ENCODE measurements at regions not wholly inside any gene's neighbourhood (a gene's known extent, or its start where the extent isn't known, plus 50 kb on each side); places are given as distances from the start of the nearest gene placed in this dataset.

DNA sequence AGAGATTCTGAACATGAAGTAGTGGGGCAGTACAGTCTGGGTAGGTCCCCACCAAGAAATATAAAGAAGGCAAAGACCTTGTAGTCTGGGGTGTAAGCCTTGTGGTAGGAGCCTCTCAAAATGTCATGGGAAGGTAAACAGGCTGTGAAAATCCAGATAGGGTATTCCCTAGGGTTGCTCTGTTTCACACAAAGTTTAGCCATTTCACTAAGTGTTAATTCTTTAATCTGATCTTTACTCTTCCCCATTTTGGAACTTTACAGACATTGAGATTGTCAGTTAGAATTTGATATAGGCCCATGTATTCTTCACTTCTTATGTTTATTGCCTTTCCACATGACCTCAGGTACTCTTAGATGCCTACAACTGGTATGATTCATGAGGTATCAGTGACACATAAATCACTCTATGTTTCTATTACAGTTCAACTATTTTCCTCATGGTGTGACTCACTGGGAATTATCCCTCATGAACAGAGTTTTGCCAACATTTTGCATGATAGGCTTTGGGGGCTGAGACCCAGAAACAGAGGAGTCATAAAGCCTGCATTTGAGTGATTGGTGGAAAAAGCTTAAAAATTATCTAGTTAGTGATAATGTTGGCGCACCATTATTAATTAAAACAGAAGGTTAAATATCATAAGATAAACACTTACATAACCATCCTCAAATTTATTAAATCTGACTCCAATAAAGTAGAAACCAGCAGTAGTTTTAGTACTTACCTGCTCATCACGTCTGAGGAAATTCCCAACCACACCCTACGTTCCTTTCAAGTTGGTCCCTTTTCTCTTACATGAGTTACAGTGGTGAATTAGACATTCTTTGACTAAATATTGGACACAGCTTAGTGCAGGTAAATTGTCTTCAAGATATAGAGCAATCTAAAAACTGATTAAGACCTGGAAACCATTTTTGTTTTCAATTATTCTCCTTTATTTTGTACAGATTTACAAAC is 399.8 kb upstream of the MEF2C start:
- DNase-seq: no peak

DNA sequence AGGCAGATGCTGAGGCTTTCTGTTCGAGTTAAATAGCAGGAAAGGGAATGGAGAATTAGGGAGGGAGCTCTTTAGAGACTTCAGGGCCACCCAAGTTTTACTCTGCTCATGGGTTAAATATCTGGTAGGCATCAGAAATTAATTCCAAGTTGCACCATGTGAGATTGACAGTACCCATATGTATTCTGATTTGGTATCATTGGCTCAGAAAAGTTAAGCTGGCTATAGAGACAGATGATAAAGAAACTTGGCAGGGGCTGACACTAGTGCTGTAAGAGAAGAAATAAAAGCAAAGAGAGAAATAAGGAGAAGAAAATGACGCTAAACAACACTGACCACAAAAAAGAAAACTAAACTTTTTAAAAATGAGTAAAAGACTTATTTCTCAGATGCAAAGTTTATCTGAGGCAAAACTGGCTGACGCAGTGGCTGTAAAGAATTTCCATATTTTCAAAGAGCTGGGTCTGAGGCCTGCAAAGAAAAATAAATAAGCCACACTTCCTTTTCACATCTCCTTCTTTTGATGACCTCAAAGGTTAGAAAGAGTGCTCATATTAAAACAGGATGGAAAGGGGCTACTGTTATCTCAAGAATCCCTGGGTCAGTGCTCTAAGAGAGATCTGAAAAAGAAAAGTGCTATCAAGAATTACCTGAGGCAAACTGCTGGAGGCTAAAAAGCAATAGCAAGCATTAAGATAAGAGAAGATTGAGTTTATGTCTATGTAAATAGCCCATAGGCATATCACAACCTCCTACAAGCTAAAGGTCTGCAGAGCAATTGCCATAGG is 399.0 kb upstream of the MEF2C start:
- DNase-seq: no peak

DNA sequence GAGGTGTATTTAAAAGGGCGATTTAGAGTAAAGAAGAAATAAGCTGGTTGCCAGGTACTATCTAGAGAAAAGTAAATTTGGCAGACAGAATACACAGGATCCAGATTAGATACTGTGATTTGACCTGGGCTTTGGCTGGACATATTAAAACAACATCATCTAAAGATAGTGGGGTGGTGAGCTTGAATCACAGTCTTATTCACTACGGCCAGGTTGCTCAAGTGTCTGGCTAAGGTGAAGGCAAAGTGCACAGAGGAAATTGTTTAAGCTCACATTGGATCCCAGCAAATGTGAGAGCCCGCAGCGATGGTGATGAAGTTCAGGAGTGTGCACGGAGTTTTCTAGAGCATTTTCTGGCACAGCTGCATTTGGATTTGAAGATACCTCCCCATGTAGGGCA is 398.2 kb upstream of the MEF2C start:
- no peak for DNase-seq

DNA sequence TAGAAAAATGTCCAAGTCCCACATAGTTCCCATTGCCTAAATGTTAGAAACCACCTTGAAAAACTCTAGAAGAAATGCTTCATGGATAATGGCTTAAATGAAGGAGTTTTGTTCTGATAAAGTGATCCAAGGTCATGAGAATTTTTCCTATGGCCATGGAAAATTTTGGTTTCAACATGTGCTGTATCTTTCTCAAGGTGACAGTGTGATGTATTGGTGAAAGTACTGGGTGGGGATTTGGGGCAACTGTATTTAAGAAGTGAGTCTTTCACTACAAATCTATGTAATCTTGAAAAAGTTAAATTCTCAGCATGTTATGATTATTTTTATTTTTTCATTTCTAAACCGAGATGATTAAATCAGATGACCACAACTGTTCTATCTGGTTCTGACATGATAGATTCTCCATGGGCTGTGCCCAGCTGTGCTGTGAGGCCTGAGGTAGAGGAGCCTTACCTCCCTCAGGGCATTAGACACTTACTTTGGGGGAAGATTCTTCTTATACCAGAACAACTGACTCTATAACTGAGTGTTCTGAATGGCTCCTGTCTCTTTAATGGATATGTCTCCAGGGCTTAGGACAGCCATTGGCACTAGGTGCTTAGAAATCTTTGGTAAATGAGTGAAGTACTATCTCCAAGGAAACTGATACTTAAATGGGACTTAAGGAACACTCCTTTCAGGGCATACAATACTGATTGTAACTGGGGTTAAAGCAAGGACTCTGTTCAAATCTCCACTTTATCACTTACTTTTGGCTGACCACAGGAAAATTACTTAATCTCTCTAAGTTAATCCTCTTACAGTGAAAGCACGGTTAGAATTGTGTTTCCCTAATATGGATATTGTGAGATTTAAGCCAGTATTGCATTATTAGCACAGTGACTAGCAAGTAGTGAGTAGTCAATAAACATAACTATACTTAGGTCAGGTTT is 397.4 kb upstream of the MEF2C start:
- no peak for DNase-seq

DNA sequence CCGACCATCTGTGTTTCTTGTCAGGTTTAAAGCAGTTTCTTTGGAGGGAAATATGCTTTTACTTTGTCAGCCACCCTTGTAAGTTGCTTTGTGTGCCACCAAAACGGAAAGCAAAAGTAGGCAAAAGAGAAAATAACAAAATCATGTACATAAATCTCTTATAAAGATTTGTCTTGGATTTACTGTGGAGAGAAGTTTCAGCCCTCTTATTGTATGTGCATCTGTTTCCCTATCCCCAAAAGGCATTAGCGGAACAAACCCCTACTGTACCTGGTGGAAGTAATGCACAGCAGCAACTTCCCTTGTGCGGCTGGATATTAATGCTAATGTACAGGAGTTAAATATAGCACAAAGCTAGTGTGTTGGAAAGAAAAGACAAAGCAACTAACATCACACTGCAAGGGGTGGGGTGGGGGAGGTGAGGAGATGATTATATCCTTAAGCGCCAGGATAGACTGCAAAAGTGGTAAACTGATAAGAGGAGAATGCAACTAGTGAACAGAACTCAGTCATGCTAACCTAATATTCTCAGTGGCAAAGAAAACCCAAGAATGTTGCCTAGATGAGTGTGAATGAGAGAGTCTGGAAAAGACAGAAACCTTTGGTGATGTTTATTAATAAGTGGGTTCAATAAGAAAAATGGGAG is 396.5 kb upstream of the MEF2C start:
- DNase-seq: no peak

DNA sequence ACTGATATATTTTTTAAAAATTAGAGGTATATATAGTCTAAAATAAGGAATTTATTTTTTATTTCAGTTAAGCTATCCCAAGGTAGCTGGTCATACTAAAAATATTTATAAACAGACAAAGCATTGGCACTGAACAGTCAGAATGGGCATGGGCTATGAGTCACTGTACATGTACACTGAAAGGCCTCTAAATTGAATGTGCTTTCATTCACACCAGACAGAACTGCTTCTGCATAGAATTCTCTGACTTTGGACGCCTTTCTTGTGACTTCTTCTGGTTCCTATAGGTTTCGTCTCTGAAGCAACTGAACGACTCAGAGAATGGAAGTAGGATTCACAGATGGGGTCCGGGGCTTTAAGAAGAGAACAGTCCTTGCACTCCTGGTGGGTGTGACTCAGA is 394.8 kb upstream of the MEF2C start:
- DNase-seq: no peak

DNA sequence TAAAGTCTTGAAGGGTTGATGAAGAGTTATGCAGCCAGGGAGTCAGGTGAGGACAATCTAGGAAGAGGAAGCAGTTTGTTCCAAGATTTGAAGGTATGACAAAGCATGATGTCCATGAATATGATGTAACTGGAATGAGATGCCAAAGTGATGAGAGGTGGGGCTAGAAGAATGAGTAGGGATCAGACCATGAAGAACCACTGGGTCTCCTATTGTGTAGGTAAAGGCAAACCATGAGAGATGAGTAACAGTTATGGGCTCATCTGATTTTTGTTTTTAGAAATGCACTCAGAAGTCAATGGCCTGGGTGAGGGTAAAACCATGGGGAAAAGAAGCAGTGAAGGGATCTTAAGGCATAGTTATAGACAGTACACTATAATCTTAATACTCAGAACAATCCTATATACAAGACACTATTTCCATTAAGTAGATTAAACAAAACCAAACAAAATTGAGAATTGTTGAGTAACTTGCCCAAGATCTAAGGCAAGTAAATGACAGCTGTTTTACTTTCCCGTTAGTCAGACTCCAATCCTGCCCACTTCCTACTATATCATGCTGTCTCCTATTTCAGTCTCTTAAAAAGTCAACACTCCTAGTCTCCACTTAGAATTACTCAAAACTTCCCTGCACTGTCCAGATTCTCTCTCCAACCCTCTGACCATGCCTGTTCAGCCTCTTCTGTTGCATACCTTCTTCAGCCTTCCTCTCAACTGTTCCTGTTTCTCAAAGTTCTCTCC is 393.8 kb upstream of the MEF2C start:
- no peak for DNase-seq

GRCh38 chr5:89275066-89275855 is 392.3 kb upstream of the MEF2C start:
- DNase-seq: no peak

DNA sequence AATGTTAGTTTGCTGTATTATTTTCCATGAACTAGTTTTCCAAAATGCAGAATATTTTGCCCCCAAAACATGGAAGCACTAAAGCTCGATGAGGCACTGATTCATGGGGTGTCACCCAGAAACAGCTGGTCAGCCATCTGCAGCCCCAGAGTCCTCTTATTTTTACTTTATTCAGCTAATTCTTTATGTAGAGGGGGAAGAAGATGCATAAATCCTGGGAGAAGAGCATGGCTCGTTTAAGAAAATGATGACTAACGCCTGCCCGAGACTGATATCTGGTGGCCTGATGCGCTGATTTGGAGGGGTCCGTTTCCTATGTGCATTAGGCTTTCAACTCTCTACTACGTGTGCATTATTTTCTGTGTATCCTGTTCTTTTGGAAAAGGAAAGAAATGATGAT is 390.3 kb upstream of the MEF2C start:
- DNase-seq: no peak

- no peak for DNase-seq
These were observed 387.9 kb upstream of the MEF2C start for GRCh38 chr5:89270901-89271300.

- DNase-seq: no peak
These were observed 386.7 kb upstream of the MEF2C start for GRCh38 chr5:89269721-89270120.

- no peak for DNase-seq
These were observed 385.5 kb upstream of the MEF2C start for GRCh38 chr5:89268460-89268859.

DNA sequence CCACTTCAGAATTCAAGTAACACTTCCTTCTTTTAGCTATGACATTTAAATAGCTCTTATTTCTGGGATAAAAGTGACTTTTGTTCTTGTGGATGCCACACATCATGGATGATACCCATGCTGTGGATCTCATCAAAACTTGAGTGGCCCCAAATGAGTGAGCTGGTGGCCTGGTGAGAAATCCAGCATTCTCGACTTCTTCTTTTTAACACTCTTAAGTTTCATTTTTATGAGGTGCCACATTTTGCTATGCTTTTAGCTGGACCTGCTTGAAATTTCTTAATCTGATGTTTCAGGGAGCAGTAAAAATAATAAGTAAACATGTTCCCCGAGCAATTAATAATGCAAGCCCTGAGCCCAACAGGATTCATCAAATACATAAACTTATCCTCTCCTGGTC is 384.8 kb upstream of the MEF2C start:
- no peak for DNase-seq

DNA sequence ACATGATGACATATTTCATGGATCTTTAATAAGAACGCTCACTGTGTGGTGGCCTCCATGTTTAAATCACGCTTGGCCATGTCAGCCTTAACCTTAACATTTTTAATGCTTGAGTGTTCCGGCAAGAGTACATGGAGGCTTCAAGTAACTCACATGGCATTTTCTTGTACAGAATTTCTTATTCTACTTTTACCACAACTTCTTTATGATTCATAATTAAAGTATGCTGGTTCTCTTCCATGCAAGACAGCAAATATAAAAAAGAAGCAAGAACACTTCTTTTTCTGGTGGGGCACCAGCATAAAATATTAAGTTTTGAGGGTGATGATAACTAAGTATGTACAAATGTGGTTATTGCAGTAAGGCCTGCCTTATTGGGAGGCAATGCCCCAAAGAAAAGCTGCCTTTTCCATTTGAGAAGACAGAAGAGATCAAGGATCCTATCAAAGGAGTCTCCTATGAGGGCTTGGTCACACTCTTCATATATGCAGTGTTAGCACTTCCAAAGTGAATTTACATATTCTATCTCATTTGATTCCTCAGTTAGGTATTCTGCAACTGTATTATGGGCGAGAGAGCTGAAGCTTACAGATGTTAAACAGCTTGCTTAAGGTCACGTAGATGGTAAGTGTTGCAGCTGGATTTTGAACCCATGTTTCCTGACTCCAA is 382.7 kb upstream of the MEF2C start:
- DNase-seq: no peak

DNA sequence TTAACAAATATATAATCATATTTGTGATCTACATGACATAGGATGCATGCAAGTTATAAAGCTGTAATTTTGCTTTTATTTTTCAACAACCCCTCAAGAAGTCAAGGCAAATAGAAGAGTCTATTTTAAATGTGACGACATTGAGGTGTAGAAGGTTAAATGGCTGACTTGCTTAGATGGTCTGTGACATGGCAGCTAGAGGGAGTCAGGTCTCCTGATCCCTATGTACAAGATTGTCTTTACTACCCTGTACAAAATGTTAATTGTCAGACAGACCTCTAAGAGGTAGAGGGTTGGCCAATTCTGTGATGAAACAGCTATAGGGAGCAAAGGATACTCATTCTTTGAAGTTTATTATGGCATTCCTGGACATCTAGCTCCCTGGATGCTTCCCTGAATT is 380.9 kb upstream of the MEF2C start:
- no peak for DNase-seq

DNA sequence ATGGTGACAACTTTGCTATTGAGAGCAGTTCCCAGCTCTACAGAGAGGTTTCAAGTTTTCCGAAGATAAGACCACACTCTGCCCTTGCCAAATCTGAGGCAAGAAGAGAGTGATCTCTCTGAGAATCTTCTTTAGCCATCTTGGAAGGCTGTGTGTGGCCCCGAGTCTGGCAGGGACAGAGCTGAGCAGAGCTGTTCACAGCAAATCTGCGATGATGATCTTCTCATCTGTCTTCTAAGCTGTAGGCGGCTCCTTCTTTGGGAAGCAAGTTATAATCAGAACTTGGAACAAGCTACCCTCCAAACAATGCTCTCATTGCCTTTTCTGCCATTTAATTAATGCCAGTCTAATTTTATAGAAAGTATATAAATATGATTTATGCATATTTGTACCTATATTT is 379.0 kb upstream of the MEF2C start:
- no peak for DNase-seq

- DNase-seq: no peak
These were observed 377.3 kb upstream of the MEF2C start for GRCh38 chr5:89260254-89260653.

- DNase-seq: no peak
These were observed 373.0 kb upstream of the MEF2C start for GRCh38 chr5:89255845-89256463.

DNA sequence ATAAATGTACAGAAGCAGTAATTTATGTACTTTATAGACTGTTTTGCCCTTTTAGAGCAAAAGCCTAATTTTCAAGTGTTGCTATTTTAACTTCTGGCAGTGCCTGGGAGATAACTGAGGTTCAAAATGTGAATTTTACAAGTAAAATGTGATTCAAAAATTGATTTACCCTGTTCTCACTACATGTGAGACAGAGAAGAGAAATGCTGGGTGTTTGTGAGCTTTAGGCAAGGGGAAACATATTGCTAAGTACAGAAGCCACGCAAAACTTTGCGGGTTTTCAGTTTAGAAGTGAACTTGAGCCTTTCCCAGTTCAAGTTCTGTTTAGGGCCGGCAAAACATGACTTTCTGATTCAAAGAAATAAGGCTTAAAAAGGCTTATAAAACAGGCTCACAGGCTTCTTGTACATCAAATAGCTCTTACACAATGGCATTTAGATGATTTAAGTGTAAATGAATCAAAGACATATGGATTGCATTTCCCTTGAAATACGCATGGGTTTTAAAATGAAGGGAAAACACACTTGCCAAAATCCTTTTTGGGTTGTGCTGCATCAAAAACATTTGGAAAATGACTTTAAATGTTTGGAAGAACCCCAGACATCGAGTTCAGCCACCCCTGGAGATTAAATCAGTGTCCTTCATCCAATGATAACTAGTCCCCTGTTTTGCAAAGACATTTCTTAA is 370.8 kb upstream of the MEF2C start:
- DNase-seq: no peak

All from activated CD4-positive, CD25-positive, alpha-beta regulatory T cell treated with anti-CD3 and anti-CD28 coated beads, Interleukin-2, amount 50 U/mL, for 72 hours (primary cell).